IMR-90 (cell line): ENCODE measurements at regions not wholly inside any gene's neighbourhood (a gene's known extent, or its start where the extent isn't known, plus 50 kb on each side); places are given as distances from the start of the nearest gene placed in this dataset.

ENCODE experiments used
- ATAC-seq: fragments of 200-7000 bp; cut with Tn5 transposase; 2 replicates; pipeline ENCODE4 v1.9.1; 2020; ENCODE audit warnings: low read depth, mild to moderate bottlenecking, moderate library complexity
- BruUV-seq: library from RNA; stranded (reverse); fragments of 400-500 nt; replicated peaks from 2 replicates; lab custom pipeline; 2021; lab: Mats Ljungman, UMichigan
- CTCF ChIA-PET: fragments of 300-600 bp; formaldehyde crosslinking; extraction: SDS; loops from one replicate; lab custom pipeline; 2021; ENCODE audit warnings: antibody characterized with exemption; lab: Yijun Ruan, JAX
- POLR2A ChIA-PET: fragments of 300-600 bp; sonication (Branson Sonifier 250); formaldehyde crosslinking; loops from one replicate; lab custom pipeline; 2022; ENCODE audit warnings: antibody characterized with exemption; ENCODE audit not compliant: unreplicated experiment; lab: Charles Lee
- DNase-seq: peaks from one replicate; pipeline ENCODE4 v3.0.0; 2013
- H2AFZ ChIP-seq: replicated peaks from 2 replicates; pipeline ENCODE3; 2013; ENCODE audit warnings: low read length, mild to moderate bottlenecking; ENCODE audit not compliant: poor library complexity
- H2AK5ac ChIP-seq: 2 replicates; pipeline ENCODE4 v1.6.1; 2013; ENCODE audit warnings: low read depth, low read length, inconsistent platforms
- H2AK9ac ChIP-seq: replicated peaks from 2 replicates; pipeline ENCODE3; 2013; ENCODE audit warnings: mild to moderate bottlenecking, low read depth, low read length, moderate library complexity; ENCODE audit not compliant: poor library complexity
- H2BK120ac ChIP-seq: 2 replicates; pipeline ENCODE4 v1.6.1; 2013; ENCODE audit warnings: low read depth, low read length, inconsistent platforms
- H2BK15ac ChIP-seq: 3 replicates; pipeline ENCODE4 v1.6.1; 2013; ENCODE audit warnings: low read depth, low read length, inconsistent platforms
- H2BK20ac ChIP-seq: 2 replicates; pipeline ENCODE4 v1.6.1; 2013; ENCODE audit warnings: low read depth, mild to moderate bottlenecking, inconsistent platforms, low read length, moderate library complexity
- H2BK5ac ChIP-seq: 2 replicates; pipeline ENCODE4 v1.6.1; 2013; ENCODE audit warnings: mild to moderate bottlenecking, low read depth, low read length, inconsistent platforms; ENCODE audit not compliant: poor library complexity, severe bottlenecking
- H3K14ac ChIP-seq: replicated peaks from 2 replicates; pipeline ENCODE4 v1.6.1; 2013; ENCODE audit warnings: low read depth, low read length, inconsistent platforms
- H3K18ac ChIP-seq: 2 replicates; pipeline ENCODE4 v1.6.1; 2013; ENCODE audit warnings: low read depth, low read length, control low read depth
- H3K23ac ChIP-seq: 2 replicates; pipeline ENCODE4 v1.6.1; 2013; ENCODE audit warnings: low read depth, low read length, inconsistent platforms
- H3K27ac ChIP-seq: 2 replicates; pipeline ENCODE4 v1.5.1; 2013; ENCODE audit warnings: mild to moderate bottlenecking, control low read depth, low read length; ENCODE audit not compliant: insufficient read depth
- H3K27me3 ChIP-seq: 2 replicates; pipeline ENCODE4 v1.6.1; 2013; ENCODE audit warnings: low read length; ENCODE audit not compliant: control insufficient read depth, insufficient read depth
- H3K36me3 ChIP-seq: 2 replicates; pipeline ENCODE4 v1.6.1; 2013; ENCODE audit warnings: low read length, mixed read lengths; ENCODE audit not compliant: control insufficient read depth, insufficient read depth
- H3K4ac ChIP-seq: 2 replicates; pipeline ENCODE4 v1.6.1; 2013; ENCODE audit warnings: low read depth, low read length, inconsistent platforms
- H3K4me1 ChIP-seq: 2 replicates; pipeline ENCODE4 v1.6.1; 2013; ENCODE audit warnings: low read length, mixed read lengths; ENCODE audit not compliant: control insufficient read depth, insufficient read depth
- H3K4me2 ChIP-seq: 2 replicates; pipeline ENCODE4 v1.6.1; 2013; ENCODE audit warnings: low read depth, mild to moderate bottlenecking, control low read depth, low read length, moderate library complexity
- H3K4me3 ChIP-seq: 2 replicates; pipeline ENCODE4 v1.5.1; 2013; ENCODE audit warnings: low read depth, mild to moderate bottlenecking, control low read depth, low read length, moderate library complexity; ENCODE audit not compliant: insufficient read depth
- H3K56ac ChIP-seq: 2 replicates; pipeline ENCODE4 v1.6.1; 2013; ENCODE audit warnings: low read length, inconsistent platforms; ENCODE audit not compliant: insufficient read depth; ENCODE audit errors: extremely low read depth
- H3K79me1 ChIP-seq, 2 experiments: 2 replicates each; pipeline ENCODE4 v1.6.1; 2013; ENCODE audit warnings: low read length in 2 of 2, inconsistent platforms in 1 of 2, low read depth in 1 of 2
- H3K9ac ChIP-seq: 2 replicates; pipeline ENCODE4 v1.6.1; 2013; ENCODE audit warnings: low read depth, low read length, control low read depth
- H3K9me1 ChIP-seq: 2 replicates; pipeline ENCODE4 v1.6.1; 2013; ENCODE audit warnings: low read length, inconsistent platforms; ENCODE audit not compliant: insufficient read depth
- H3K9me3 ChIP-seq: 2 replicates; pipeline ENCODE4 v1.6.1; 2013; ENCODE audit warnings: low read length; ENCODE audit not compliant: control insufficient read depth, insufficient read depth
- H4K20me1 ChIP-seq: 2 replicates; pipeline ENCODE4 v1.6.1; 2013; ENCODE audit warnings: low read length, inconsistent platforms; ENCODE audit not compliant: insufficient read depth
- H4K5ac ChIP-seq: 2 replicates; pipeline ENCODE4 v1.6.1; 2013; ENCODE audit warnings: mild to moderate bottlenecking, low read depth, low read length, control low read depth
- H4K8ac ChIP-seq, 2 experiments: 2 replicates each; pipeline ENCODE4 v1.6.1; 2013; ENCODE audit warnings: low read depth in 2 of 2, low read length in 2 of 2, control low read depth in 1 of 2, inconsistent platforms in 1 of 2
- H4K91ac ChIP-seq: 2 replicates; pipeline ENCODE4 v1.6.1; 2013; ENCODE audit warnings: low read depth, low read length, inconsistent platforms; ENCODE audit not compliant: insufficient read depth
- RFX5 ChIP-seq: IDR thresholded peaks from 2 replicates; pipeline ENCODE4 v1.8.0; 2012; ENCODE audit warnings: low read depth, mild to moderate bottlenecking, low read length, moderate library complexity
- WGBS, 2 experiments: methylation state at CpG; one replicate each; pipeline versions ENCODE4 v1.1.5 to v1.1.7; 2013; ENCODE audit warnings: missing lambda C conversion rate in 2 of 2; ENCODE audit not compliant: insufficient read length in 1 of 2; ENCODE audit errors: extremely low coverage in 2 of 2; 5-methylcytosine and 5-hydroxymethylcytosine counted together
- dilution Hi-C: fragments of 300-500 bp; cut with HindIII; formaldehyde crosslinking; loops from one replicate; pipeline ENCODE4 v1.14.3; 2018; ENCODE audit warnings: low sequenced_read_pairs; ENCODE audit not compliant: unreplicated experiment
- in situ Hi-C: fragments of 300-500 bp; cut with MboI; formaldehyde crosslinking; loops from 3 replicates; pipeline ENCODE4 v1.14.3; 2019; ENCODE audit warnings: low sequenced_read_pairs, inconsistent platforms, mixed read lengths
- intact Hi-C: fragments of 100-400 bp; cut with micrococcal nuclease; formaldehyde crosslinking; loops from 2 replicates; pipeline ENCODE4 v1.10.0; 2022
- TF ChIP-seq, protein P1 (sequence below): fragments of 150-350 bp; IDR thresholded peaks from 2 replicates; pipeline ENCODE4 v1.6.1; 2017; ENCODE audit warnings: mild to moderate bottlenecking, antibody characterized with exemption, low read length, low read depth

DNA sequence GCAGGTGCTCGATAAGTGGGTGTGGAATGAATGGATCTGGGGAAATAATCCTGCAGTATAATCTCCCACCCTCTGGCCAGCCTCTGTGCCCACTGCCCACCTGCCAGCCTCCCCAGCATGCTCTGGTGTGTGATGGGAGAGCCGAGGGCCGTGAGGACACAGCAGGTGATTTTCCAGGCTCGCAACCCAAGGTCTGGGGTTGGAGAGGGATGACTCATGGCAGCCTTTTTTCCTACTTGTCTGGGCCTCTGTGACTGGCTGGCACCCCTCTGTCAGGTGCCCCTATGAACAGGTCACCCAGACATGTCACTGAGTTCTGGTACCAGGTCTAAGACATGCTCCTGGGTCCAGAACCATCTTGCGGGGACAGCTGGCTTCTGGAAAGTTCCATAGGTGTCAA, 385.7 kb upstream of the TNRC6C start:
- ChIA-PET POLR2A (no interaction called here), CTCF (no interaction called here)
- Histone ChIP-seq H4K8ac (no peak overlapping the region), H2BK15ac (no peak overlapping the region), H3K14ac (no peak overlapping the region), H3K27ac (no peak overlapping the region), H4K5ac (no peak overlapping the region), H2AFZ (no peak overlapping the region), H3K9ac (no peak overlapping the region), H2BK120ac (no peak overlapping the region), H2AK9ac (no peak overlapping the region), H3K18ac (no peak overlapping the region), H3K4me2 (no peak overlapping the region), H3K9me3 (no peaks in the 10 kb centered on the region), H4K91ac (no peak overlapping the region), H2AK5ac (no peak overlapping the region), H3K4ac (no peak overlapping the region), H3K4me3 (no peak overlapping the region), H2BK5ac (no peak overlapping the region), H3K4me1 (no peaks in the 10 kb centered on the region), H3K23ac (no peak overlapping the region), H4K20me1 (no peaks in the 10 kb centered on the region), H3K9me1 (no peaks in the 10 kb centered on the region), H3K27me3 (peaks cover 52% of the 10 kb centered on the region), H3K79me1 (no peaks in the 10 kb centered on the region), H3K36me3 (no peaks in the 10 kb centered on the region), H3K56ac (no peak overlapping the region), H2BK20ac (no peak overlapping the region)
- dilution Hi-C loops = no loop called here
- no peak for DNase-seq
- TF ChIP-seq, protein P1, sequence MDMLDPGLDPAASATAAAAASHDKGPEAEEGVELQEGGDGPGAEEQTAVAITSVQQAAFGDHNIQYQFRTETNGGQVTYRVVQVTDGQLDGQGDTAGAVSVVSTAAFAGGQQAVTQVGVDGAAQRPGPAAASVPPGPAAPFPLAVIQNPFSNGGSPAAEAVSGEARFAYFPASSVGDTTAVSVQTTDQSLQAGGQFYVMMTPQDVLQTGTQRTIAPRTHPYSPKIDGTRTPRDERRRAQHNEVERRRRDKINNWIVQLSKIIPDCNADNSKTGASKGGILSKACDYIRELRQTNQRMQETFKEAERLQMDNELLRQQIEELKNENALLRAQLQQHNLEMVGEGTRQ = no peak
- TF ChIP-seq RFX5 = no peak
- ATAC-seq = no peak
- in situ Hi-C loops = no loop called here
- intact Hi-C loops = no loop called here
- BruUV-seq = no TSS peak
- 77% methylated on average over 3 of the region's 5 CpGs; no CpG with 5 or more reads in 1 of the 2 experiments for WGBS, 2 experiments
